A549 (cell line): ENCODE measurements at regions not wholly inside any gene's neighbourhood (a gene's known extent, or its start where the extent isn't known, plus 50 kb on each side); places are given as distances from the start of the nearest gene placed in this dataset.

ENCODE experiments used
- ATAC-seq, 2 experiments: fragments of 200-7000 bp in 1 of 2; fragments of >200 bp in 1 of 2; cut with Nextera tagmentation in 1 of 2; cut with Tn5 transposase in 1 of 2; 3 replicates each; pipeline versions ENCODE4 v1.8.0 to v1.9.1; 2018 to 2020; ENCODE audit warnings: mild to moderate bottlenecking in 1 of 2, moderate library complexity in 1 of 2
- CTCF ChIA-PET: fragments of 300-600 bp; sonication (Branson Sonifier 250); formaldehyde crosslinking; extraction: SDS; loops from one replicate; lab custom pipeline; 2021; ENCODE audit warnings: antibody characterized with exemption, inconsistent platforms; lab: Yijun Ruan, JAX
- POLR2A ChIA-PET: fragments of 350-600 bp; formaldehyde crosslinking; extraction: SDS; loops from one replicate; lab custom pipeline; 2021; ENCODE audit warnings: antibody characterized with exemption, inconsistent platforms; lab: Yijun Ruan, JAX
- DNase-seq, 2 experiments: peaks; one replicate each; pipeline versions ENCODE4 v3.0.0 to v3.0.0-alpha.2; 2011 to 2016; ENCODE audit warnings: low read depth in 1 of 2, low spot score in 1 of 2
- FAIRE-seq: peaks from 2 replicates; lab custom pipeline; 2011; peaks lifted over from hg19 to GRCh38; lab: Jason Lieb, UNC
- H3K27ac ChIP-seq, 2 experiments: fragments of >200 bp; sonication (Bioruptor Twin); formaldehyde crosslinking; 3 replicates each; pipeline ENCODE4 v1.5.1; 2016 to 2017
- H3K4me1 ChIP-seq: fragments of >200 bp; sonication (Bioruptor Twin); formaldehyde crosslinking; 3 replicates; pipeline ENCODE4 v1.6.1; 2016
- H3K4me2 ChIP-seq: fragments of >200 bp; sonication (Bioruptor Twin); formaldehyde crosslinking; 3 replicates; pipeline ENCODE4 v1.6.1; 2016
- H3K4me3 ChIP-seq: fragments of >200 bp; sonication (Bioruptor Twin); formaldehyde crosslinking; 3 replicates; pipeline ENCODE4 v1.5.1; 2016
- H3K9me3 ChIP-seq: fragments of >200 bp; sonication (Bioruptor Twin); formaldehyde crosslinking; 3 replicates; pipeline ENCODE4 v1.6.1; 2016
- CEBPB ChIP-seq, 2 experiments: fragments of >200 bp in 1 of 2; sonication (Bioruptor Twin) in 1 of 2; formaldehyde crosslinking in 1 of 2; IDR thresholded peaks; 2 replicates each; pipeline ENCODE4 v1.6.1; 2012 to 2016
- CHD2 ChIP-seq: fragments of 150-350 bp; IDR thresholded peaks from 2 replicates; pipeline ENCODE4 v1.6.1; 2014; ENCODE audit warnings: low read length; ENCODE audit not compliant: partially characterized antibody
- CTCF ChIP-seq: fragments of >200 bp; sonication (Bioruptor Twin); formaldehyde crosslinking; IDR thresholded peaks from 3 replicates; pipeline ENCODE4 v1.5.1; 2016
- E2F6 ChIP-seq: IDR thresholded peaks from 2 replicates; pipeline ENCODE4 v1.6.1; 2012; ENCODE audit warnings: low read depth, borderline replicate concordance
- ELK1 ChIP-seq: fragments of 150-350 bp; IDR thresholded peaks from 2 replicates; pipeline ENCODE4 v1.6.1; 2014; ENCODE audit warnings: low read depth, mild to moderate bottlenecking, low read length
- EP300 ChIP-seq, 2 experiments: fragments of >200 bp; sonication (Bioruptor Twin); formaldehyde crosslinking; IDR thresholded peaks; 2 replicates in 1 of 2; 3 replicates in 1 of 2; pipeline ENCODE4 v1.6.1; 2016 to 2017
- FOSB ChIP-seq: fragments of 250-450 bp; sonication (Bioruptor Pico); IDR thresholded peaks from 2 replicates; pipeline ENCODE4 v1.5.0; 2020; ENCODE audit warnings: mild to moderate bottlenecking, moderate library complexity
- FOSL2 ChIP-seq, 2 experiments: fragments of 450-650 bp in 1 of 2; fragments of >200 bp in 1 of 2; sonication (Bioruptor Twin) in 1 of 2; formaldehyde crosslinking; IDR thresholded peaks; 2 replicates each; pipeline versions ENCODE4 v1.5.0 to v1.6.1; 2016 to 2020; ENCODE audit warnings: mild to moderate bottlenecking in 1 of 2, moderate library complexity in 1 of 2
- GATA3 ChIP-seq: IDR thresholded peaks from 2 replicates; pipeline ENCODE4 v1.6.1; 2012; ENCODE audit warnings: borderline replicate concordance
- HEYL ChIP-seq: fragments of 250-450 bp; sonication (Bioruptor Pico); IDR thresholded peaks from 2 replicates; pipeline ENCODE4 v1.8.0; 2021; ENCODE audit warnings: mild to moderate bottlenecking, moderate library complexity
- JUNB ChIP-seq: fragments of >200 bp; sonication (Bioruptor Twin); formaldehyde crosslinking; IDR thresholded peaks from 2 replicates; pipeline ENCODE4 v1.6.1; 2016
- KDM1A ChIP-seq: fragments of 200-600 bp; sonication (generic); IDR thresholded peaks from 2 replicates; pipeline ENCODE4 v1.6.1; 2016; ENCODE audit warnings: low read depth, mild to moderate bottlenecking
- MAZ ChIP-seq: fragments of 150-350 bp; IDR thresholded peaks from 2 replicates; pipeline ENCODE4 v1.6.1; 2014; ENCODE audit warnings: antibody characterized with exemption, low read depth, low read length, borderline replicate concordance
- NFE2L2 ChIP-seq: fragments of 150-350 bp; conservative IDR thresholded peaks from 2 replicates; pipeline ENCODE4 v1.6.1; 2014; ENCODE audit warnings: low read length
- PBX3 ChIP-seq: IDR thresholded peaks from 2 replicates; pipeline ENCODE4 v1.6.1; 2012
- PHF8 ChIP-seq: fragments of 200-600 bp; sonication (generic); IDR thresholded peaks from 2 replicates; pipeline ENCODE4 v1.6.1; 2016; ENCODE audit warnings: low read depth, mild to moderate bottlenecking, antibody characterized with exemption, moderate library complexity, borderline replicate concordance
- POLR2AphosphoS2 ChIP-seq: conservative IDR thresholded peaks from 2 replicates; pipeline ENCODE4 v1.6.1; 2012; ENCODE audit warnings: low read length, improper control_type of control experiment, inconsistent platforms
- RCOR1 ChIP-seq: fragments of 150-350 bp; IDR thresholded peaks from 2 replicates; pipeline ENCODE4 v1.6.1; 2014; ENCODE audit warnings: antibody characterized with exemption, low read length, low read depth
- RFX5 ChIP-seq: fragments of 450-650 bp; IDR thresholded peaks from 2 replicates; pipeline ENCODE4 v1.7.1; 2014; ENCODE audit warnings: antibody characterized with exemption, mild to moderate bottlenecking, moderate library complexity
- SREBF2 ChIP-seq: fragments of 450-650 bp; IDR thresholded peaks from 2 replicates; pipeline ENCODE4 v1.6.1; 2014; ENCODE audit warnings: mild to moderate bottlenecking, moderate library complexity
- ZC3H11A ChIP-seq: fragments of 450-650 bp; IDR thresholded peaks from 2 replicates; pipeline ENCODE4 v1.6.1; 2014; ENCODE audit warnings: antibody characterized with exemption, mild to moderate bottlenecking
- ZNF302 ChIP-seq: fragments of 250-450 bp; sonication (Bioruptor Pico); IDR thresholded peaks from 2 replicates; pipeline ENCODE4 v1.9.0; 2021; ENCODE audit warnings: inconsistent platforms, mild to moderate bottlenecking, moderate library complexity
- WGBS: methylation state at CpG from one replicate; pipeline ENCODE4 v1.1.6; 2017; ENCODE audit errors: missing lambda C conversion rate; 5-methylcytosine and 5-hydroxymethylcytosine counted together
- TF ChIP-seq, protein P1 (sequence below): fragments of 250-450 bp; sonication (Bioruptor Pico); IDR thresholded peaks from 2 replicates; pipeline ENCODE4 v1.5.0; 2020; ENCODE audit warnings: low read depth, mild to moderate bottlenecking, moderate library complexity
- TF ChIP-seq, protein P2 (sequence below): fragments of >200 bp; sonication (Bioruptor Twin); formaldehyde crosslinking; IDR thresholded peaks from 2 replicates; pipeline ENCODE4 v1.6.1; 2016

- ATAC-seq: no peak
- no peaks in the 10 kb centered on the region for H3K4me1 ChIP-seq
These were observed 217.3 kb upstream of the GOLIM4 start for GRCh38 chr3:168312984-168313383.

DNA sequence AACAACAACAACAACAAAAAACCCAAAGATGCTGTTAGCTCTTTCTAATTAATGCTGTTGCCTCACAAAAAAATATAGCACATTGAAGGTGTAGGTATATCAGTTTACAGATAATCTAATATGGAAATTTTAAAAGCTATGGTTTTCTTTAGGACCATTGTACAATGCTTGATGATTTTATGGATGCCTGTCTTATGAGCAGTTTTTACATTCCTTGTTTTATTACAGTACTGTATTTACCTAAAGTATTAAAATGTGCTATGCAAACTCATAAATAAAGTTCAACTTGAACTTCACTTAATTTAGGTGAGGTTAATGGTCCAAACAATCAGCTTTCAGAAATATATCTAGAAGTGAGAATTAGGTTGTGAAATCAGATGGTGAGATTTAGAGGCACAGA, 212.2 kb upstream of the GOLIM4 start:
- no peak overlapping the region for H3K4me2 ChIP-seq
- POLR2A ChIA-PET: no interaction called here
- no peaks in the 10 kb centered on the region for H3K4me1 ChIP-seq
- H3K27ac ChIP-seq: no peak overlapping the region
- H3K4me3 ChIP-seq: no peak overlapping the region
- ATAC-seq: no peak
- no peak for TF ChIP-seq RFX5
- DNase-seq: no peak
- CTCF ChIA-PET: interaction anchor here (0.6 kb wide), 1 partner anchor 9 kb away, joined by 3 read pairs; no protein-coding TSS in a partner anchor
- H3K9me3 ChIP-seq: no peaks in the 10 kb centered on the region
- no peak for FAIRE-seq

More at GRCh38 chr3:168312984-168313383, 217.3 kb upstream of the GOLIM4 start:
- FAIRE-seq: no peak
- Histone ChIP-seq H3K27ac (no peak overlapping the region), H3K9me3 (no peaks in the 10 kb centered on the region), H3K4me3 (no peak overlapping the region), H3K4me2 (no peak overlapping the region)
- ChIA-PET POLR2A (no interaction called here), CTCF (no interaction called here)
- no peak for DNase-seq
- WGBS: 34% methylated on average over 4 of the region's 4 CpGs
- TF ChIP-seq ZNF302 (CRISPR knock-in tag) (no peak), ZC3H11A (no peak), HEYL (CRISPR knock-in tag) (no peak), SREBF2 (no peak), EP300 (IDR thresholded peaks at IDR 0.05) (no peak), RFX5 (no peak), RCOR1 (no peak), PHF8 (no peak), CHD2 (no peak), ELK1 (no peak), FOSL2 (IDR thresholded peaks at IDR 0.05) (no peak), FOSL2 (CRISPR knock-in tag; IDR thresholded peaks at IDR 0.05) (no peak), E2F6 (no peak), KDM1A (no peak), FOSB (CRISPR knock-in tag) (no peak), PBX3 (no peak), JUNB (no peak), POLR2AphosphoS2 (no peak)
- TF ChIP-seq, protein P1, sequence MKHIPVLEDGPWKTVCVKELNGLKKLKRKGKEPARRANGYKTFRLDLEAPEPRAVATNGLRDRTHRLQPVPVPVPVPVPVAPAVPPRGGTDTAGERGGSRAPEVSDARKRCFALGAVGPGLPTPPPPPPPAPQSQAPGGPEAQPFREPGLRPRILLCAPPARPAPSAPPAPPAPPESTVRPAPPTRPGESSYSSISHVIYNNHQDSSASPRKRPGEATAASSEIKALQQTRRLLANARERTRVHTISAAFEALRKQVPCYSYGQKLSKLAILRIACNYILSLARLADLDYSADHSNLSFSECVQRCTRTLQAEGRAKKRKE: no peak

GRCh38 chr3:168295027-168295426, 199.3 kb upstream of the GOLIM4 start:
- no peaks in the 10 kb centered on the region for H3K9me3 ChIP-seq
- FAIRE-seq (no peak), DNase-seq (no peak), ATAC-seq (no peak)
- ChIA-PET CTCF (no interaction called here), POLR2A (no interaction called here)
- no peak overlapping the region for H3K27ac ChIP-seq
- H3K4me3 ChIP-seq: no peak overlapping the region
- WGBS: 0% methylated on average over 1 of the region's 1 CpG
- H3K4me2 ChIP-seq: no peak overlapping the region
- H3K4me1 ChIP-seq: no peaks in the 10 kb centered on the region
- TF ChIP-seq PHF8 (no peak), CTCF (no peak), ELK1 (no peak), CEBPB (IDR thresholded peaks at IDR 0.05) (no peak), HEYL (CRISPR knock-in tag) (no peak), PBX3 (no peak), NFE2L2 (no peak), GATA3 (no peak), KDM1A (no peak), MAZ (no peak), E2F6 (no peak)
- TF ChIP-seq, protein P2, sequence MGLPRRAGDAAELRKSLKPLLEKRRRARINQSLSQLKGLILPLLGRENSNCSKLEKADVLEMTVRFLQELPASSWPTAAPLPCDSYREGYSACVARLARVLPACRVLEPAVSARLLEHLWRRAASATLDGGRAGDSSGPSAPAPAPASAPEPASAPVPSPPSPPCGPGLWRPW: no peak
